Transverse colon (tissue), 4 donors: ENCODE measurements at regions not wholly inside any gene's neighbourhood (a gene's known extent, or its start where the extent isn't known, plus 50 kb on each side); places are given as distances from the start of the nearest gene placed in this dataset.

ENCODE experiments used
- POLR2A ChIP-seq: fragments of 450-650 bp; IDR thresholded peaks from one replicate; pipeline ENCODE4 v1.6.1; 2016; ENCODE audit warnings: antibody characterized with exemption, mild to moderate bottlenecking, moderate library complexity
- POLR2AphosphoS5 ChIP-seq, 3 donors: sonication (generic); formaldehyde crosslinking; IDR thresholded peaks; one replicate each; pipeline ENCODE4 v1.6.1; 2016; ENCODE audit warnings: antibody characterized with exemption in 3 of 3
- TF ChIP-seq, protein P1 (sequence below), 5 experiments: fragments of 200-600 bp in 3 of 5; fragments of 450-650 bp in 2 of 5; sonication (generic) in 3 of 5; IDR thresholded peaks; 1 replicate in 2 of 5; 2 replicates in 3 of 5; pipeline ENCODE4 v1.5.1; 2016 to 2017; ENCODE audit warnings: antibody characterized with exemption in 5 of 5, inconsistent platforms in 3 of 5, mild to moderate bottlenecking in 2 of 5, moderate library complexity in 1 of 5

- no peak for TF ChIP-seq POLR2A
- TF ChIP-seq, protein P1, sequence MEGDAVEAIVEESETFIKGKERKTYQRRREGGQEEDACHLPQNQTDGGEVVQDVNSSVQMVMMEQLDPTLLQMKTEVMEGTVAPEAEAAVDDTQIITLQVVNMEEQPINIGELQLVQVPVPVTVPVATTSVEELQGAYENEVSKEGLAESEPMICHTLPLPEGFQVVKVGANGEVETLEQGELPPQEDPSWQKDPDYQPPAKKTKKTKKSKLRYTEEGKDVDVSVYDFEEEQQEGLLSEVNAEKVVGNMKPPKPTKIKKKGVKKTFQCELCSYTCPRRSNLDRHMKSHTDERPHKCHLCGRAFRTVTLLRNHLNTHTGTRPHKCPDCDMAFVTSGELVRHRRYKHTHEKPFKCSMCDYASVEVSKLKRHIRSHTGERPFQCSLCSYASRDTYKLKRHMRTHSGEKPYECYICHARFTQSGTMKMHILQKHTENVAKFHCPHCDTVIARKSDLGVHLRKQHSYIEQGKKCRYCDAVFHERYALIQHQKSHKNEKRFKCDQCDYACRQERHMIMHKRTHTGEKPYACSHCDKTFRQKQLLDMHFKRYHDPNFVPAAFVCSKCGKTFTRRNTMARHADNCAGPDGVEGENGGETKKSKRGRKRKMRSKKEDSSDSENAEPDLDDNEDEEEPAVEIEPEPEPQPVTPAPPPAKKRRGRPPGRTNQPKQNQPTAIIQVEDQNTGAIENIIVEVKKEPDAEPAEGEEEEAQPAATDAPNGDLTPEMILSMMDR (IDR thresholded peaks at IDR 0.05), result no peak
- TF ChIP-seq POLR2AphosphoS5 (IDR thresholded peaks at IDR 0.05), result no peak
Observed at GRCh38 chr13:63873936-63874335, 2458.3 kb upstream of the PCDH20 start.
